Neuronal stem cell (in vitro differentiated cells): ENCODE measurements at regions not wholly inside any gene's neighbourhood (a gene's known extent, or its start where the extent isn't known, plus 50 kb on each side); places are given as distances from the start of the nearest gene placed in this dataset.

ENCODE experiments used
- DNase-seq: peaks from one replicate; pipeline ENCODE4 v3.0.0-alpha.2; 2013; ENCODE audit warnings: low spot score
- H2AFZ ChIP-seq: one replicate; pipeline ENCODE4 v1.6.1; 2013; ENCODE audit warnings: mild to moderate bottlenecking, low read length, inconsistent platforms
- H2AK5ac ChIP-seq: 2 replicates; pipeline ENCODE4 v1.6.1; 2013; ENCODE audit warnings: low read depth, mild to moderate bottlenecking, inconsistent platforms, low read length, moderate library complexity, mixed read lengths
- H2BK120ac ChIP-seq: 2 replicates; pipeline ENCODE4 v1.6.1; 2013; ENCODE audit warnings: low read depth, mild to moderate bottlenecking, inconsistent platforms, low read length, moderate library complexity, mixed read lengths
- H2BK12ac ChIP-seq: one replicate; pipeline ENCODE4 v1.6.1; 2013; ENCODE audit warnings: low read length, inconsistent platforms
- H2BK15ac ChIP-seq: 2 replicates; pipeline ENCODE4 v1.6.1; 2013; ENCODE audit warnings: mild to moderate bottlenecking, low read length, inconsistent platforms, mixed read lengths
- H2BK5ac ChIP-seq: one replicate; pipeline ENCODE4 v1.6.1; 2013; ENCODE audit warnings: inconsistent platforms, mild to moderate bottlenecking, low read length, moderate library complexity
- H3K14ac ChIP-seq: one replicate; pipeline ENCODE4 v1.6.1; 2013; ENCODE audit warnings: low read length, inconsistent platforms
- H3K18ac ChIP-seq: 2 replicates; pipeline ENCODE4 v1.6.1; 2013; ENCODE audit warnings: low read length, inconsistent platforms
- H3K23ac ChIP-seq: 2 replicates; pipeline ENCODE4 v1.6.1; 2013; ENCODE audit warnings: low read depth, mild to moderate bottlenecking, mixed read lengths, low read length, inconsistent platforms; ENCODE audit not compliant: poor library complexity
- H3K27ac ChIP-seq: replicated peaks from 3 replicates; pipeline ENCODE4 v1.5.1; 2013; ENCODE audit warnings: low read length, inconsistent platforms
- H3K27me3 ChIP-seq, 3 experiments: 2 replicates each; pipeline ENCODE4 v1.6.1; 2013; ENCODE audit warnings: low read length in 3 of 3, mild to moderate bottlenecking in 2 of 3, inconsistent platforms in 1 of 3, low read depth in 1 of 3, mixed read lengths in 1 of 3, moderate library complexity in 1 of 3; ENCODE audit not compliant: control insufficient read depth in 3 of 3, insufficient read depth in 3 of 3
- H3K36me3 ChIP-seq, 2 donors: replicated peaks in 1 of 2; 2 replicates each; pipeline ENCODE4 v1.6.1; 2013; ENCODE audit warnings: low read length in 2 of 2; ENCODE audit not compliant: control insufficient read depth in 2 of 2, insufficient read depth in 2 of 2
- H3K4ac ChIP-seq: 2 replicates; pipeline ENCODE4 v1.6.1; 2013; ENCODE audit warnings: inconsistent platforms, mild to moderate bottlenecking, low read length, moderate library complexity
- H3K4me1 ChIP-seq, 2 donors: 1 replicate in 1 of 2; 2 replicates in 1 of 2; pipeline ENCODE4 v1.6.1; 2013; ENCODE audit warnings: low read length in 2 of 2, low read depth in 1 of 2; ENCODE audit not compliant: control insufficient read depth in 2 of 2, insufficient read depth in 1 of 2
- H3K4me2 ChIP-seq: one replicate; pipeline ENCODE4 v1.6.1; 2013; ENCODE audit warnings: mild to moderate bottlenecking, low read length, inconsistent platforms; ENCODE audit not compliant: insufficient read depth, poor library complexity, severe bottlenecking
- H3K4me3 ChIP-seq, 2 donors: 2 replicates each; pipeline ENCODE4 v1.5.1; 2013; ENCODE audit warnings: low read length in 2 of 2, mild to moderate bottlenecking in 2 of 2, inconsistent platforms in 1 of 2, moderate library complexity in 1 of 2
- H3K79me1 ChIP-seq: one replicate; pipeline ENCODE4 v1.6.1; 2013; ENCODE audit warnings: low read depth, mild to moderate bottlenecking, inconsistent platforms, low read length, moderate library complexity
- H3K9ac ChIP-seq: one replicate; pipeline ENCODE4 v1.6.1; 2013; ENCODE audit warnings: mild to moderate bottlenecking, low read depth, low read length, inconsistent platforms; ENCODE audit not compliant: poor library complexity
- H3K9me3 ChIP-seq, 2 donors: replicated peaks in 1 of 2; 2 replicates each; pipeline versions ENCODE3 to v1.6.1; 2013; ENCODE audit warnings: low read length in 2 of 2, mild to moderate bottlenecking in 2 of 2, inconsistent platforms in 1 of 2, low read depth in 1 of 2, mixed read lengths in 1 of 2, moderate library complexity in 1 of 2; ENCODE audit not compliant: control insufficient read depth in 2 of 2, insufficient read depth in 1 of 2
- H4K8ac ChIP-seq: one replicate; pipeline ENCODE4 v1.6.1; 2013; ENCODE audit warnings: low read depth, mild to moderate bottlenecking, inconsistent platforms, low read length, moderate library complexity
- H4K91ac ChIP-seq: one replicate; pipeline ENCODE4 v1.6.1; 2013; ENCODE audit warnings: low read length, low read depth, mild to moderate bottlenecking, inconsistent platforms; ENCODE audit not compliant: poor library complexity
- WGBS, 2 donors: extraction: QIAGEN DNeasy Blood & Tissue Kit; methylation state at CpG; one replicate each; pipeline ENCODE4 v1.1.7; 2013; ENCODE audit warnings: missing lambda C conversion rate in 2 of 2, mixed read lengths in 1 of 2; ENCODE audit not compliant: insufficient read length in 2 of 2, insufficient replicate concordance in 1 of 2; ENCODE audit errors: extremely low coverage in 2 of 2; 5-methylcytosine and 5-hydroxymethylcytosine counted together

DNA sequence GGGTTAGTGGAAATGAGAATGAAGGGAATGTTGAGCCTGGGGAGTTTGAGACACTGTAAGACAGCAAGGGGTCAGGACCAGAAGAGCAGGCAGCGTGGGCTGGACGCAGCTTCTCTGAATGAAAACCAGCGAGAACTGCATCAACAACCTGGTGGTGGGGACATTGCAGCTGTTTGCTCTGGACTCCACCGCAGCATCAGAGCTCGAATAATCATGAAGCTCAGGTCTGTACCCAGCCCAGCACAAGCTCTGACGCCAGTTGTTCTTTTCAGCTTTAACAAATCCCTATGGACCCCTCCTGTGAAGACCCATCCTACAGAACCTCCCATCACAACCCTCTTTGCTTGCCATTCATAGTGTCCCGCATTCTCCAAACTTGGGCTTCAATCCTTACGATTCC lies 106.8 kb upstream of the PNPLA4 start:
- H4K91ac ChIP-seq = no peak overlapping the region
- H3K23ac ChIP-seq = no peak overlapping the region
- no peak overlapping the region for H2BK120ac ChIP-seq
- no CpG with 5 or more reads among the region's 8 CpGs for WGBS, 2 donors
- H2AK5ac ChIP-seq = no peak overlapping the region
- no peak overlapping the region for H3K27ac ChIP-seq
- no peak overlapping the region for H3K14ac ChIP-seq
- peak overlapping the region; percentile 61 for H2AFZ ChIP-seq
- H3K27me3 ChIP-seq = no peaks in the 10 kb centered on the region
- H3K18ac ChIP-seq = no peak overlapping the region
- no peak overlapping the region for H2BK5ac ChIP-seq
- no peaks in the 10 kb centered on the region for H3K36me3 ChIP-seq
- H2BK15ac ChIP-seq = no peak overlapping the region
- H4K8ac ChIP-seq = no peak overlapping the region
- no peak overlapping the region for H3K9ac ChIP-seq
- H3K4me1 ChIP-seq = peaks cover 0 to 5% of the 10 kb centered on the region in 2 donors
- H3K4ac ChIP-seq = no peak overlapping the region
- no peak overlapping the region for H2BK12ac ChIP-seq
- no peak overlapping the region for H3K4me3 ChIP-seq
- H3K4me2 ChIP-seq = peak overlapping the region; percentile 19
- no peaks in the 10 kb centered on the region for H3K9me3 ChIP-seq
- no peak for DNase-seq
- H3K79me1 ChIP-seq = no peaks in the 10 kb centered on the region

DNA sequence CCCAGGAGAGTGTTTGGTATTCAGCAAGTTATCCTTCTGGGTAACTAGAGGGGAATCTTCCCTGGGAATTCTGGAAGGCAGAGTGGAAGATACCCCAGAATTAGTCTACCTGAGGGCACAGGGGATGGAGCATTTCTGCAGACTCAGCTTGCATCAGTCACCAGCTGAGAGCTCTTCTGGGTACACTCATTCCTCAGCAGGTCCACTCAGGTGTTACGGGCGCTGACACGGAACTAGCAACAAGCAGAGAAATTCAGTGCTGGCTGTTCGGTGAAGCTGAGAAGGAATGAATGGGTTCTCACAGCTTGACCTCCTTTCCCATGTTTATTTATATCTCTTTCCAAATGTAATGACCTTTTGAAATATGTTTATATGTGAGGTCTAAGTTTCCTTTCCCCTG lies 106.0 kb upstream of the PNPLA4 start:
- no peak overlapping the region for H4K8ac ChIP-seq
- H3K27ac ChIP-seq = no peak overlapping the region
- no peak overlapping the region for H2BK12ac ChIP-seq
- H3K36me3 ChIP-seq = no peaks in the 10 kb centered on the region
- no peaks in the 10 kb centered on the region for H3K79me1 ChIP-seq
- H2AK5ac ChIP-seq = no peak overlapping the region
- H3K4me2 ChIP-seq = no peak overlapping the region
- H3K27me3 ChIP-seq = no peaks in the 10 kb centered on the region
- peaks cover 0 to 5% of the 10 kb centered on the region in 2 donors for H3K4me1 ChIP-seq
- no peak overlapping the region for H3K23ac ChIP-seq
- no peak overlapping the region for H3K4ac ChIP-seq
- H3K9ac ChIP-seq = no peak overlapping the region
- no peak overlapping the region for H2AFZ ChIP-seq
- WGBS, 2 donors = no CpG with 5 or more reads among the region's 4 CpGs
- no peak overlapping the region for H3K14ac ChIP-seq
- H3K9me3 ChIP-seq = no peaks in the 10 kb centered on the region
- DNase-seq = no peak
- H4K91ac ChIP-seq = no peak overlapping the region
- H2BK15ac ChIP-seq = no peak overlapping the region
- H2BK120ac ChIP-seq = no peak overlapping the region
- no peak overlapping the region for H3K18ac ChIP-seq
- no peak overlapping the region for H2BK5ac ChIP-seq
- no peak overlapping the region for H3K4me3 ChIP-seq

DNA sequence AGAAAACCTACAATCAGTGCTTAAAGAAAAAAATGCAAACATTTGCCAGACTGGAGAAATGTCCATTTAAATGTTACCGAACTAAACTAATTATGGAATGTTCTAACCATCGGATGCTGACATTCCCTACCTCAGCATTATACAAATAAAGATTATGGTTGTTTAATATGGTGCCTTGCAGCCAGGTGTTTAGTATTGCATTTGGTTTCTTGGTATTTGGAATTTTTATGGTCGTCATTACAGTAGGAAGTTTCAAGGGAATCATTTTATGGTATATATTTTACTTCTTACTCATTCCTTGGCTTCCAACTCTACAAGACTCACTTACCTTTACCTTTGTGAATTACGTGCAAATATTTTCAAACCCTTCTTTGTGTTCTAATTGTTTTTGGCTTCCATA lies 103.1 kb upstream of the PNPLA4 start:
- Histone ChIP-seq H3K18ac (no peak overlapping the region), H3K4me3 (no peak overlapping the region), H4K8ac (no peak overlapping the region), H3K14ac (no peak overlapping the region), H3K4me2 (no peak overlapping the region), H3K79me1 (no peaks in the 10 kb centered on the region), H4K91ac (no peak overlapping the region), H3K23ac (no peak overlapping the region), H3K9ac (no peak overlapping the region), H3K27ac (no peak overlapping the region), H3K4me1 (peaks cover 1 to 5% of the 10 kb centered on the region in 2 donors), H3K27me3 (no peaks in the 10 kb centered on the region), H2AFZ (no peak overlapping the region), H2BK120ac (no peak overlapping the region), H2BK15ac (no peak overlapping the region), H3K36me3 (no peaks in the 10 kb centered on the region), H2AK5ac (no peak overlapping the region), H2BK5ac (no peak overlapping the region), H2BK12ac (no peak overlapping the region), H3K4ac (no peak overlapping the region), H3K9me3 (no peaks in the 10 kb centered on the region)
- no CpG with 5 or more reads among the region's 4 CpGs for WGBS, 2 donors
- no peak for DNase-seq

DNA sequence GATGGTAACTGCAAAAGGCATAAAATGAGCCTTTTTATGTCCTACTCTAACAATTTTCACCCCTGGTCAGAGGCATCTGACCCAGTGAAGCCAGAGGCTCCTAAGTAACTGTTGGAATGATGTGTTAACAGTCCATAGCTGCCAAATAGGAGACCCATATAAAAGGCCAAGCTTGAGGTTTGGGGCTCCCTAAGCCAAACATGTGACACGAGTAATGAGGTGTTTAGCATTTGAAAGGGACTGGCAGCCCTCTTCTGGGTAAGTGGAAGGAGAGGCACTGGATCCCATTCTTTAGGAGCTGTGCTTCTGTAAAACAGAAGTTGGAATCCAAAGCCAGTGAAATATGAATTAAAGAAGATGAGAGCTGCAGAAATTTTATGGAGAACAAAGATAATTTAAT lies 100.6 kb upstream of the PNPLA4 start:
- H3K23ac ChIP-seq = no peak overlapping the region
- no peak overlapping the region for H3K4ac ChIP-seq
- no peak overlapping the region for H3K4me2 ChIP-seq
- H3K9me3 ChIP-seq = no peaks in the 10 kb centered on the region
- no peak overlapping the region for H4K8ac ChIP-seq
- H2AK5ac ChIP-seq = no peak overlapping the region
- H3K18ac ChIP-seq = no peak overlapping the region
- H3K79me1 ChIP-seq = no peaks in the 10 kb centered on the region
- H3K14ac ChIP-seq = no peak overlapping the region
- H2BK15ac ChIP-seq = no peak overlapping the region
- no peak overlapping the region for H2AFZ ChIP-seq
- H3K4me3 ChIP-seq = no peak overlapping the region
- H2BK12ac ChIP-seq = no peak overlapping the region
- H3K27ac ChIP-seq = no peak overlapping the region
- no peaks in the 10 kb centered on the region for H3K36me3 ChIP-seq
- H3K4me1 ChIP-seq = peaks cover 0 to 1% of the 10 kb centered on the region in 2 donors
- H3K9ac ChIP-seq = no peak overlapping the region
- no peaks in the 10 kb centered on the region for H3K27me3 ChIP-seq
- no peak overlapping the region for H2BK120ac ChIP-seq
- no peak overlapping the region for H2BK5ac ChIP-seq
- no CpG with 5 or more reads among the region's 1 CpG for WGBS, 2 donors
- no peak for DNase-seq
- no peak overlapping the region for H4K91ac ChIP-seq
